Skeletal muscle tissue (tissue), 4 donors: ENCODE measurements at regions not wholly inside any gene's neighbourhood (a gene's known extent, or its start where the extent isn't known, plus 50 kb on each side); places are given as distances from the start of the nearest gene placed in this dataset. TPM values are rescaled to one million over a fixed set of nuclear protein-coding genes. Genes with fewer than 3 reads are reported as not detected.
"Not testable (repeated sequence)": the region's sequence is repeated elsewhere in the genome, so short reads cannot be mapped to it uniquely, and the experiment has no call there.

ENCODE experiments used
- H3K27ac ChIP-seq: one replicate; pipeline ENCODE4 v1.7.0; 2013; ENCODE audit warnings: mild to moderate bottlenecking, low read depth, low read length, inconsistent platforms
- H3K27me3 ChIP-seq, 3 donors: one replicate each; pipeline ENCODE4 v1.7.0; 2013; ENCODE audit warnings: low read length in 3 of 3; ENCODE audit not compliant: control insufficient read depth in 3 of 3, insufficient read depth in 3 of 3
- H3K36me3 ChIP-seq, 3 donors: one replicate each; pipeline ENCODE4 v1.7.0; 2013; ENCODE audit warnings: low read length in 3 of 3; ENCODE audit not compliant: control insufficient read depth in 3 of 3, insufficient read depth in 3 of 3
- H3K4me1 ChIP-seq, 3 donors: one replicate each; pipeline ENCODE4 v1.7.0; 2013; ENCODE audit warnings: low read length in 3 of 3, mild to moderate bottlenecking in 3 of 3; ENCODE audit not compliant: control insufficient read depth in 3 of 3, insufficient read depth in 3 of 3
- H3K4me3 ChIP-seq, 3 donors: one replicate each; pipeline ENCODE4 v1.7.0; 2013; ENCODE audit warnings: low read length in 3 of 3
- H3K9ac ChIP-seq, 3 donors: one replicate each; pipeline ENCODE4 v1.7.0; 2013; ENCODE audit warnings: low read length in 3 of 3, mild to moderate bottlenecking in 3 of 3, moderate library complexity in 2 of 3, low read depth in 1 of 3
- H3K9me3 ChIP-seq, 3 donors: one replicate each; pipeline ENCODE4 v1.7.0; 2013; ENCODE audit warnings: low read length in 3 of 3; ENCODE audit not compliant: control insufficient read depth in 3 of 3
- small RNA-seq: library from RNA; depleted of rRNA; stranded (forward); fragments of <200 nt; gene quantifications from one replicate; pipeline ENCODE3, GENCODE V24; 2014
- donor health status: Osteomylitis.

DNA sequence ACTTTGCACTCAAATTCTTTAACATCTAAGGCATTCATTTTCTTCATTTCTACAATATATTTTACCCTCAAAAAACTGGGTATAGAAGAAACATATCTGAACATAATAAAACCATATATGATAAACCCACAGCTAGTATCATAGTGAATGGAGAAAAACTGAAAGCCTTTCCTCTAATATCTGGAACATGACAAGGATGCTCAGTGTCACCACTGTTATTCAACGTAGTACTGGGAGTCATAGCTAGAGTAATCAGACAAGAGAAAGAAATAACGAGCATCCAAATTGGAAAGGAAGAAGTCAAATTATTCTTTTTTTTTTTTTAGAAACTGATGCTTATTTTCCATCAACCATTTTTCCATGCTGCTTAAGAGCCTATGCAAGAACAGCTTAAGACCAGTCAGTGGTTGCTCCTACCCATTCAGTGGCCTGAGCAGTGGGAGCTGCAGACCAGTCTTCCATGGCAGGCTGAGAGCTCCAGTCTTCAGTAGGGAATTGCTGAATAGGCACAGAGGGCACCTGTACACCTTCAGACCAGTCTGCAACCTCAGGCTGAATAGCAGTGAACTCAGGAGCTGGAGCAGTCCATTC, 58.0 kb upstream of the RAP1B start:
- not testable (repeated sequence) for H3K27me3 ChIP-seq, H3K9me3 ChIP-seq, H3K9ac ChIP-seq, H3K27ac ChIP-seq, H3K36me3 ChIP-seq, H3K4me1 ChIP-seq, H3K4me3 ChIP-seq

DNA sequence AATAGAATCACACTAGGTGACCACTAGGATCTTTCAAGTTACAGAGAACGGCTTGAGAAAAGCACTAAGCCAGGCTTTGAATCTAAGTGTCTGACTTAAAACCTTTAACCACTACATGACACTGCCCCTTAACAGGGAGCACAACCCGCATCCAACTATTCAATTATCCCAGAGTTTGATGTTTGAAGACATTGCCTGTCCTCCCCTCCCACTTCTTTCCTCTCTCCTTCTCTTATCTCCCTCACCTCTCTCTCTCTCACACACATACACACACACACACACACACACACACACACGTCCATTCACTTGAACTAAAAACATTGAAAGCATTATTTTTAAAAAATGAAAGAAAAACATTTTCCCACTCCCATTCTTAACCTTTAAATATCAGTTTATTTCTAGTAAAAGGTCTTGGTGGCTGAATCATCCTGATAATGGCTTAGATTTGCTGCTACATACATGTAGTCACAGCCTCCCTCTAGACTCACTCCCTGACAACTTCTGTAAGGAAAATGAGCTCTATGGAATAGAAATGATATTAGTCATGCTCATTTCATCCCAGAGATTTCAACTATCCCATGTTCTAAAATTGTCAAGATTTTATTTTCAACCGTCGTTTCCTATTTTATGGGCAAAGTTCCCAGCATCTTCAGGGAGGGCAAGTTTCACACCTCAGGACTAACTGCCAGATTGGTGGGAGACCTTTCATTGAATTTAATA, 53.5 kb upstream of the RAP1B start:
- no peak overlapping the region for H3K27ac ChIP-seq
- H3K27me3 ChIP-seq, result no peaks in the 10 kb centered on the region
- no peaks in the 10 kb centered on the region for H3K36me3 ChIP-seq
- H3K9me3 ChIP-seq, result no peaks in the 10 kb centered on the region
- H3K4me1 ChIP-seq, result peaks cover 5 to 8% (median 8%) of the 10 kb centered on the region in 3 donors
- H3K4me3 ChIP-seq, result no peak overlapping the region
- H3K9ac ChIP-seq, result no peak overlapping the region

DNA sequence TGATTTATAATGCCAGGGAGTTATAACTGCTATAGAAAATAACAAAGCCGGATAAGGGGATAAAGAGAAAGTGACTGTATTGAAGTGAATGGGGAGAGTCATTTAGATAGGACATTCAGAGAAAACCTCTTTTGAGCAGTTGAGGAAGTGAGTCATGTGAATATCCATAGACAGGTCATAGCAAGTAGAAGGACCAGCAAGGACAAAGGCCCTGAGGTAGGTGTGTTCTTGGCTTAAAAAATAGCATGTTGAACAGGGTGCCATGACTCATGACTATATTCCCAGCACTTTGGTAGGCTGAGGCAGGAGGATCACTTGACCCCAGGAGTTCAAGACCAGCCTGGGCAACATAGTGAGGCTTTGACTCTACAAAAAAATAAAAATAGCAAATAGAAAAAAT, 51.5 kb upstream of the RAP1B start:
- H3K27ac ChIP-seq, result no peak overlapping the region

DNA sequence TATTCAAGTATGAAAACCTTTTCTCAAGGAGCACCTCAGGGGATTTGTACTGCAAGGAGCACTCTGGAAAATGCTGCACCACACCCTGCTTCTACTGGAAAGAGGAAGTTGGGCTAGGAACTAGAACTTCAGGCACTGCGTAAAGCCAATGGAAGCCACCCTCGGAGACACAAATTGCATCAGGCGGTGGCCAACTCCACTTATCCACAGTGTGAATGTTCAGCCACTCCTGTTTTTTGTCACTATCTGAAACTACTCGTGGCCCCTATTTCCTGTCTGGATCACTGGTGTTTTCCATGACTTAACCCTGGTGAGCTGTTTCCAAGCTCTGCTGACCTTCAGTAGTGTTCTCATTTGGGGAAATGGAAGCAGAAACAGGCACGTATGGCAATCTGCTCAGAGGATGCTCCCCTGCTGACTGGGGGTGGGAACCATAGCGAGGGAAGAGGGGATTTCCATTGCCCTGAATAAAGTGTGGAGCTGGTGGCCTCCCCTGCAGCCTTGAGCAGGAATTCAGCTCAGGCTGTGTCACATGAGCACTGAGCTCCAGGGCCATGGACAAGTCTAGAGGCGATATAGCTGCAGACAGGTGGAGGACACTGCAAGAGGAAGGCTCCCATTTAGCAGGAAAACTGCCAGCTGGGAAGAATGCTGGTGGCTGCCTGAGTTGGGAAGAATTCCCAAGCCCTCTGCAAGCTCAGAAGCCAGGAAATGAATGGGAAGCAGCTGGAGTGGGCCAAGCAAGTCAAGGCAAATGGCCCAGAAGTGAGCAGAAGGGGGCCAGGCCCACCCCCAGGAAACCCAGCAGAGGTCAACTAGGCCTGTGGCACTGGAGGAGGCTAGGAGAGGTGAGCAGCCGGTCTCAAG, 50.5 kb upstream of the RAP1B start:
- H3K4me1 ChIP-seq, result peaks cover 5 to 8% (median 8%) of the 10 kb centered on the region in 3 donors
- no peaks in the 10 kb centered on the region for H3K36me3 ChIP-seq
- no peaks in the 10 kb centered on the region for H3K9me3 ChIP-seq
- H3K27me3 ChIP-seq, result no peaks in the 10 kb centered on the region
- H3K27ac ChIP-seq, result no peak overlapping the region
- H3K9ac ChIP-seq, result no peak overlapping the region
- no peak overlapping the region for H3K4me3 ChIP-seq

More for the DNA sequence above, 51.5 kb upstream of the RAP1B start:
- no peak overlapping the region for H3K4me3 ChIP-seq
- no peaks in the 10 kb centered on the region for H3K9me3 ChIP-seq
- peaks cover 5 to 8% (median 8%) of the 10 kb centered on the region in 3 donors for H3K4me1 ChIP-seq
- no peaks in the 10 kb centered on the region for H3K36me3 ChIP-seq
- no peak overlapping the region for H3K9ac ChIP-seq
- no peaks in the 10 kb centered on the region for H3K27me3 ChIP-seq

DNA sequence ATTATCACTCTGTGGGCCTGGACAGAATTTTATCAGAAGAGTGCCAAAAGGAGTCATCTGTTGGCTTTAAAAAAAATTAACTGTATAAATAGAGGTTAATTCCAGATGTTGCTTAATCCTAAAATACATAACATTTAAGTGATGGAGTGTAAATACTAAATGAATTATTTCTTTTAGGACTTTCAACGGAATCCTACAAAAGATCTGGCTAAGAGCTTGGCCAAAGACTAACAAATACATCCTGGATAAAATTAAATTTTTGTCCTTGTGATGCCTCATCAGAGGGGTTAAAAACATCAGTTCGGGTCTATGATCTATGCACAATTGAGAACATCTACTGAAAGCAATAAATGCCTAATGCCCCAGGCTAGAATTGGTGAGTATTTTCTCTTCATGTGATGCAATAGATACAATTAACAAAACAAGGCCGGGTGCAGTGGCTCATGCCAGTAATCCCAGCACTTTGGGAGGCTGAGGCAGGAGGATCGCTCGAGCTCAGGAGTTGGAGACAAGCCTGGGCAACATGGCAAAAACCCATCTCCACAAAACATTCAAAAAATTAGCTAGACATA, 49.8 kb upstream of the RAP1B start:
- no peaks in the 10 kb centered on the region for H3K27me3 ChIP-seq
- no peaks in the 10 kb centered on the region for H3K9me3 ChIP-seq
- H3K9ac ChIP-seq, result no peak overlapping the region
- H3K36me3 ChIP-seq, result no peaks in the 10 kb centered on the region
- no peak overlapping the region for H3K4me3 ChIP-seq
- H3K27ac ChIP-seq, result no peak overlapping the region
- H3K4me1 ChIP-seq, result peaks cover 5 to 8% (median 8%) of the 10 kb centered on the region in 3 donors

Small RNA genes in the stretch of these regions (small RNA-seq; reads per million reads assigned to genes)
- gene AC008033.2, result not detected
